HCT116 (cell line): ENCODE measurements at regions not wholly inside any gene's neighbourhood (a gene's known extent, or its start where the extent isn't known, plus 50 kb on each side); places are given as distances from the start of the nearest gene placed in this dataset.
"Not testable (repeated sequence)": the region's sequence is repeated elsewhere in the genome, so short reads cannot be mapped to it uniquely, and the experiment has no call there.

Source experiments
- ATAC-seq: fragments of 200-7000 bp; cut with Tn5 transposase; 2 replicates; pipeline ENCODE4 v1.9.1; 2020; ENCODE audit warnings: mild to moderate bottlenecking, moderate library complexity
- BruUV-seq: library from RNA; stranded (reverse); fragments of 400-500 nt; replicated peaks from 2 replicates; lab custom pipeline; 2021; lab: Mats Ljungman, UMichigan
- CTCF ChIA-PET: fragments of 300-600 bp; sonication (Branson Sonifier 250); formaldehyde crosslinking; loops from one replicate; lab custom pipeline; 2021; ENCODE audit warnings: antibody characterized with exemption; lab: Charles Lee
- POLR2A ChIA-PET: fragments of 300-600, 350-600 bp; sonication (Branson Sonifier 250); formaldehyde crosslinking; loops from one replicate; lab custom pipeline; 2021; ENCODE audit warnings: antibody characterized with exemption; lab: Charles Lee
- RAD21 ChIA-PET, 2 experiments: fragments of 300-600 bp; sonication (Branson Sonifier 250); formaldehyde crosslinking; loops; one replicate each; lab custom pipeline; 2023; ENCODE audit warnings: low total read pairs in 2 of 2; ENCODE audit not compliant: uncharacterized antibody in 2 of 2, unreplicated experiment in 2 of 2, low non-redundant PET in 1 of 2; lab: Charles Lee
- DNase-seq: peaks from one replicate; pipeline ENCODE4 v3.0.0-alpha.2; 2010; ENCODE audit warnings: low read depth, low spot score
- H2AFZ ChIP-seq: fragments of 200-600 bp; shearing (Covaris generic), sonication (generic); 2 replicates; pipeline ENCODE4 v1.6.1; 2017; ENCODE audit warnings: low read depth, mixed run types, mixed read lengths, antibody characterized with exemption, low read length; ENCODE audit not compliant: poor library complexity, severe bottlenecking
- H3K27ac ChIP-seq: 2 replicates; pipeline ENCODE4 v1.5.1; 2012; ENCODE audit warnings: low read depth, low read length
- H3K27me3 ChIP-seq: fragments of 200-600 bp; sonication (generic); 2 replicates; pipeline ENCODE4 v1.6.1; 2016; ENCODE audit warnings: mixed run types, low read length, mixed read lengths; ENCODE audit not compliant: insufficient read depth
- H3K36me3 ChIP-seq, 2 experiments: fragments of 200-500 bp in 1 of 2; fragments of 200-600 bp in 1 of 2; sonication (Bioruptor generic) in 1 of 2; sonication (generic) in 1 of 2; 2 replicates each; pipeline versions ENCODE4 v1.5.1 to v1.6.1; 2014 to 2016; ENCODE audit warnings: low read length in 2 of 2, inconsistent platforms in 1 of 2, mixed read lengths in 1 of 2, mixed run types in 1 of 2; ENCODE audit not compliant: insufficient read depth in 2 of 2, control insufficient read depth in 1 of 2
- H3K4me1 ChIP-seq, 2 experiments: fragments of 200-600 bp in 1 of 2; sonication (generic) in 1 of 2; 2 replicates each; pipeline versions ENCODE4 v1.5.1 to v1.6.1; 2012 to 2017; ENCODE audit warnings: low read length in 2 of 2, inconsistent platforms in 1 of 2, mild to moderate bottlenecking in 1 of 2, mixed read lengths in 1 of 2, mixed run types in 1 of 2, moderate library complexity in 1 of 2; ENCODE audit not compliant: insufficient read depth in 2 of 2, control insufficient read depth in 1 of 2
- H3K4me2 ChIP-seq: fragments of 200-600 bp; sonication (generic); 2 replicates; pipeline ENCODE4 v1.6.1; 2017; ENCODE audit warnings: mixed run types, low read length, mixed read lengths
- H3K4me3 ChIP-seq, 2 experiments: fragments of 200-600 bp in 1 of 2; sonication (generic) in 1 of 2; replicated peaks in 1 of 2; 2 replicates each; pipeline ENCODE4 v1.5.1; 2011 to 2016; ENCODE audit warnings: low read length in 2 of 2, control low read depth in 1 of 2, low read depth in 1 of 2, mild to moderate bottlenecking in 1 of 2, mixed read lengths in 1 of 2, mixed run types in 1 of 2
- H3K79me2 ChIP-seq: fragments of 200-600 bp; sonication (generic); 2 replicates; pipeline ENCODE4 v1.6.1; 2017; ENCODE audit warnings: mild to moderate bottlenecking, mixed run types, low read length, moderate library complexity, mixed read lengths; ENCODE audit not compliant: insufficient read depth
- H3K9ac ChIP-seq: fragments of 200-600 bp; sonication (generic); 2 replicates; pipeline ENCODE4 v1.6.1; 2016; ENCODE audit warnings: low read length, mixed read lengths
- H3K9me2 ChIP-seq: fragments of 200-600 bp; sonication (generic), shearing (Covaris generic); 2 replicates; pipeline ENCODE4 v1.6.1; 2017; ENCODE audit warnings: mixed run types, mild to moderate bottlenecking, moderate library complexity; ENCODE audit not compliant: insufficient read depth
- H3K9me3 ChIP-seq, 2 experiments: fragments of 200-500 bp in 1 of 2; fragments of 200-600 bp in 1 of 2; sonication (Bioruptor generic) in 1 of 2; sonication (generic) in 1 of 2; 2 replicates each; pipeline ENCODE4 v1.6.1; 2014 to 2017; ENCODE audit warnings: low read length in 2 of 2, mixed read lengths in 2 of 2, inconsistent platforms in 1 of 2, low read depth in 1 of 2, mild to moderate bottlenecking in 1 of 2, mixed run types in 1 of 2, moderate library complexity in 1 of 2; ENCODE audit not compliant: control insufficient read depth in 1 of 2, insufficient read depth in 1 of 2
- H4K20me1 ChIP-seq: fragments of 200-600 bp; sonication (generic), shearing (Covaris generic); 2 replicates; pipeline ENCODE4 v1.6.1; 2017; ENCODE audit warnings: mixed run types, mild to moderate bottlenecking, moderate library complexity; ENCODE audit not compliant: insufficient read depth
- CTCF ChIP-seq, 3 experiments: fragments of 200-600 bp in 1 of 3; sonication (generic) in 1 of 3; IDR thresholded peaks in 2 of 3; conservative IDR thresholded peaks in 1 of 3; 2 replicates each; pipeline ENCODE4 v1.5.1; 2012 to 2017; ENCODE audit warnings: low read depth in 2 of 3, low read length in 2 of 3, antibody characterized with exemption in 1 of 3, borderline replicate concordance in 1 of 3, control low read depth in 1 of 3, mild to moderate bottlenecking in 1 of 3, mixed read lengths in 1 of 3, mixed run types in 1 of 3, moderate library complexity in 1 of 3; ENCODE audit not compliant: insufficient read depth in 1 of 3
- POLR2A ChIP-seq: IDR thresholded peaks from 2 replicates; pipeline ENCODE4 v1.7.0; 2011; ENCODE audit warnings: borderline replicate concordance; ENCODE audit not compliant: insufficient read depth, insufficient read length; ENCODE audit errors: extremely low read depth
- RAD21 ChIP-seq: IDR thresholded peaks from 2 replicates; pipeline ENCODE4 v1.6.1; 2012; ENCODE audit warnings: low read depth, mild to moderate bottlenecking
- intact Hi-C: fragments of 100-400 bp; cut with micrococcal nuclease; formaldehyde crosslinking; loops from 2 replicates; pipeline ENCODE4 v1.10.0; 2022

- no TSS peak for BruUV-seq
- CTCF ChIA-PET = interaction anchor here (1.5 kb wide), 1 partner anchor 87 kb away, joined by 4 read pairs; no protein-coding TSS in a partner anchor
These were observed 257.7 kb upstream of the CHAC2 start for GRCh38 chr2:53509831-53510388.

GRCh38 chr2:53508667-53509066, 258.9 kb upstream of the CHAC2 start:
- Histone ChIP-seq H3K9me2 (no peaks in the 10 kb centered on the region), H3K36me3 (no peaks in the 10 kb centered on the region), H3K4me1 (peaks cover 0 to 5% of the 10 kb centered on the region in 2 experiments; a peak in 2 of 4 replicates), H3K27ac (no peak overlapping the region), H3K4me3 (no peak overlapping the region), H3K4me2 (no peak overlapping the region), H3K9ac (no peak overlapping the region), H3K9me3 (no peaks in the 10 kb centered on the region), H4K20me1 (no peaks in the 10 kb centered on the region), H3K79me2 (no peaks in the 10 kb centered on the region), H3K27me3 (no peaks in the 10 kb centered on the region), H2AFZ (no peak overlapping the region)
- intact Hi-C loops = no loop called here
- RAD21 ChIA-PET = no interaction called here
- TF ChIP-seq POLR2A (no peak), RAD21 (peak; percentile 33), CTCF (IDR thresholded peaks at IDR 0.05 in 2 of 3, conservative IDR thresholded peaks at IDR 0.05 in 1 of 3; ENCODE audit: borderline replicate concordance in 1 of 3, insufficient read depth in 1 of 3, low read depth in 2 of 3, low read length in 2 of 3) (peak in 1 of 3 experiments; percentile 24; a peak in 1 of 6 replicates)
- CTCF ChIA-PET = interaction anchor here (1.5 kb wide), 1 partner anchor 86 kb away, joined by 4 read pairs; no protein-coding TSS in a partner anchor
- no TSS peak for BruUV-seq
- ATAC-seq = peak; percentile 61; the same call in 1 of the 2 replicates
- no peak for DNase-seq
- POLR2A ChIA-PET = no interaction called here

More at GRCh38 chr2:53509831-53510388, 257.7 kb upstream of the CHAC2 start:
- Histone ChIP-seq H3K9me2 (no peaks in the 10 kb centered on the region), H3K9me3 (no peaks in the 10 kb centered on the region), H3K27me3 (no peaks in the 10 kb centered on the region), H3K79me2 (no peaks in the 10 kb centered on the region), H3K27ac (no peak overlapping the region), H3K4me2 (no peak overlapping the region), H2AFZ (no peak overlapping the region), H4K20me1 (no peaks in the 10 kb centered on the region), H3K36me3 (no peaks in the 10 kb centered on the region)
- RAD21 ChIA-PET = no interaction called here
- POLR2A ChIA-PET = no interaction called here
- ATAC-seq = no peak
- intact Hi-C loops = no loop called here
- TF ChIP-seq CTCF (IDR thresholded peaks at IDR 0.05 in 2 of 3, conservative IDR thresholded peaks at IDR 0.05 in 1 of 3; ENCODE audit: borderline replicate concordance in 1 of 3, insufficient read depth in 1 of 3, low read depth in 2 of 3, low read length in 2 of 3) (no peak), POLR2A (no peak)
- TF ChIP-seq, all 23 proteins: peak for 0
- Histone ChIP-seq H3K9ac (no peak overlapping the region), H3K4me3 (no peak overlapping the region), H3K4me1 (peaks cover 0 to 5% of the 10 kb centered on the region in 2 experiments; a peak in 2 of 4 replicates)
- DNase-seq = no peak

- ATAC-seq, H2AFZ ChIP-seq: not testable (repeated sequence)
These were observed 260.5 kb upstream of the CHAC2 start for GRCh38 chr2:53507070-53507469.

More at GRCh38 chr2:53507070-53507469, 260.5 kb upstream of the CHAC2 start:
- RAD21 ChIA-PET, BruUV-seq, H3K27me3 ChIP-seq, H3K4me2 ChIP-seq, POLR2A ChIA-PET, H3K4me1 ChIP-seq, H3K9me2 ChIP-seq, DNase-seq, H3K4me3 ChIP-seq, CTCF ChIA-PET, H3K79me2 ChIP-seq, H3K9me3 ChIP-seq, H3K9ac ChIP-seq, H4K20me1 ChIP-seq, H3K36me3 ChIP-seq, intact Hi-C loops, H3K27ac ChIP-seq: not testable (repeated sequence)
